HG03442 (cell line): ENCODE measurements at regions not wholly inside any gene's neighbourhood (a gene's known extent, or its start where the extent isn't known, plus 50 kb on each side); places are given as distances from the start of the nearest gene placed in this dataset.

Source experiments
- ATAC-seq: cut with Tn5 transposase; IDR thresholded peaks from one replicate; pipeline ENCODE4 v1.9.1; 2021; ENCODE audit warnings: mild to moderate bottlenecking, moderate library complexity; ENCODE audit not compliant: unreplicated experiment

DNA sequence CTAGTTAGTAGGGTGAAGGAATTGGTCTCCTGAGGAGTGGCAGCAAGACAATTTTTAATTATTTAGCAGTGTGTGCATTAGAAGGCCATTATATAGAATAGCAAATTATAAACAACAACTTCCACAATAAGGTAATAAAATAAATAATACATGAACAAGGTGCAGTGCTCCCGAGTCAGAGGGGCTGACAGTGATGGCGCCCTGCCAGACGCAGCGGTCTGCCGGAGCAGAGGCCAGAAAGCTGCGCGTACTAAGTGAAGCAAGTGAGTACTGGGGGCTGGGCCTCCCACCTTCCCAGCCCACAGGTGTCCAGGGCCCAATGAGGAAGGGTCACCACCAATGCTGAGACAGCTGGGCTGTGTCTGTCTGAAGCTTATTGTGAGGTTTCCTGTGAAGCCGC is 72.0 kb upstream of the VRK1 start:
- ATAC-seq: no peak

DNA sequence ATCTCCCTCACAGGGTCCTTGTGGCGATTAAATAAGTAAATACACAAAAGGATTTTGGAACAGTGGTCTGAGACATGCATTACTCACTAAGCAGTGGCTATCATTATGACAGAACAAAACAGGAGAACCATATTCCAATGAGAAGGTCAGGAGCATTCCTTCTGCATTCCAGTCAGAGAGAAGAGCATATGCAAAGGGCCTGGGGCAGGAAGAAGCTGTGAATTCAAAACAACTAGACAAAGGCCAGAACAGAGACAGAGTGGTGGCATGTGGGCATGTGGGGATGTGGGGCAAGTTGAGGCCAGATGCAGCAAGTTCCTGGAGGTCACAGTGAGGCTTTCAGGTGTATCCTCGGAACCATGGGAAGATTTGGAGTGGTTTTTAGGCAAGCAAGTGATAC is 70.1 kb upstream of the VRK1 start:
- no peak for ATAC-seq

DNA sequence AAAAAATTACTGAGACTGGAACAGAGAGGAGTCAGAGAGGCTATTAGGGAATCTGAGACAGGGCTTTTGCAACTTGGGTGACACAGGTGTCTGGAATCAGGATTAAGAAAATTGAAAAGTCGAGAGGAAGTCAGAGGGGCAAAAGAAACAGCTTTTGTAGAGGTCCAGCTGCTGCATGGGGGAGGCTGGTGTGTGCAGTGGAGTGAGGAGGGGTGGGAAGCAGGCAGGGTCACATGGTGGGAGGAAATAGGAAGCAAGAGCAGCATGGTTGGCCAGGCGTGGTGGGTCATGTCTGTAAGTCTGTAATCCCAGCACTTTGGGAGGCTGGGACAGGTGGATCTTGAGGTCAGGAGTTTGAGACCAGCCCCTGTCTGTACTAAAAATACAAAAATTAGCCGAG is 69.7 kb upstream of the VRK1 start:
- ATAC-seq: no peak

DNA sequence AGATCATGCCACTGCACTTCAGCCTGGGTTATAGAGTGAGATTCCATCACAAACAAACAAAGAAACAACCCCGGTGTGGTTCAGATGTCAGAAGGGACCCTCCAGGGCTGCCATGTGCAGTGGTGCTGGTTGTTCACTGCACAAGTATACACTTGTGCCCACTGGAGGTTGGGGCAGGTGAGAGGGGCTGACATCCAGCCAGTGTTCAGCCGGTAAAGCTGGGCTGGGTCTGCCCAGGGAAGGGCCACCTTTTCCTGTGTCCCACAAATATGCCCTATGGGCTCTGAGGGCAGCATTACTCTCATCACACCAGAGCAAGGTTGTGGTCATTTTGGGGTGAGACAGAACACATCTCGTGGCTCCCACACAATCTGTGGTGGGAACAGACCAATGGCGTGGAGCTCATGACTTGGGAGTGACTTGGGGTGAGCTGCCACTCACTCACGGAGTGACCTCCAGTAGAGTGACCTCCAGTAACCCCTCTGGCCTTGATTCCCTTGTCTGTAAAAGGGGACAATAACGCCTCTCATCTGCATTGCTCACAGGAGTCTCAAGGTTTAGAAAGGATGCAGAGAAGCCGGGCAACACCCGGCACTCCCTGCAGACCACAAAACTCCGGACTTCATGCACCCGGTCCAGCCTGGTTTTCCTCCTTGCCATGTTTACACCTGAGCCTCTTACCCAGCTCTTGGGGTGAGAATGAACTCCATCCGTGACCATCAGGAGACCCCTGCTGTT is 69.0 kb upstream of the VRK1 start:
- ATAC-seq: no peak

DNA sequence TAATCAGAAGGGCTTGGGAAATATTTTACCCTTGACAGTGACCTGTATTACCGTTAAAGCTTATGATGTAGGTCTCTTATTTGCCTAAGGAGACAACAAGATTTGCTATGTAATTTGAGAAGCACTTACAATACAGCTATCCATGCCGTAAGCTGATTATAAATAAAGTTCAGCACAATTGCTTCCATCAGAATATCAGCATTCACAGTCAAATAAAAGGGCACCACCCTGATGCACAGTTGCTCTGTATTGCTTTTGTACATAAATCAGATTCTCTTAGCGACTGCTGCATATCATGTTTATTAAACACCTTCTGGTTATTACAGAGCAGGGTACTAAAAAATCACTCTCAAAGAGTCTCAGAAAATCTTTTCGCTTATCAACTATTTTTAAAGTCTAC is 67.3 kb upstream of the VRK1 start:
- no peak for ATAC-seq

DNA sequence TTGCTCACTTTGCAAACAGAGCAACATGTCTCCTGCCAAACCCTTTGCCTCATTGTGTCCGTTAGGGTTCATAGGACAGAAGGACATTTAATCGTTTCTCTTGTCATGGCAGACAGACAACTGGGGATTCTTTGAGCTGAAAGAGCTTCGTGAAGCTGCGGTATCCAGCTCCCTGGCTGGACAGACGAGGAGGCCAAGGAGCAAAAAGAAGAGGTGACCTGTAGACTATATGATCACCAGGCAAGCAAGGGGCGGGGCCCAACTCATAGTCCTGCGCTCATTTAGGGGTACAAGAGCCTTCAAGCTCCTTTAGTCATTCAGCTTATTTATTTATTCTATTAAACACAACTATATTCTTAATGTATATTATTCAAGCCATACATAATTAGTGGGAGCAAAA is 66.8 kb upstream of the VRK1 start:
- ATAC-seq: no peak

DNA sequence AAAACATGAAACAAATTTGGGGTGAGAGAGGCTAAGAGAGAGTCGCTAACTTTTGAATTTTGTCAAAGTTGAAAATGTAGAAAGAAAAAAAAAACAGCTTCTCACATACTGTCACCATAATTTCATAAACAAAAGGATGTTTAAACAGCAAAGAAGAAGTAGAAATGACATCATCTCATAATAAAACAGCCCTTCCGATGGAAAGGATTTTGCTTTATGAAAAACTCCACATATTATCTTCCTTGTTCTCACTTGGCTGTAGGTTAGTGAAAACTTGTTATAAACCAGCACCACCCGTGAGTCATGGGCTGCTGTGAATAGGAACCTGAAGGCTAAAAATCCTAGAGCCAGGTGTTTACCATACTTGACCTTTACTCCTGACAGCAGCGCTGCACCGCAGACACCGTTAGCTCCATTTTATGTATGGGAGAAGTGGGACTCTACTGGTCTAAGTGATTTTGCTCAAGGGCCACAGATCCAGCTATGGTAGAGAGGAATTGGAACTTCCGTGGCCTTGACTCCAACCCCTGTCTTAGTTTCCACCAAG is 63.0 kb upstream of the VRK1 start:
- ATAC-seq: no peak

DNA sequence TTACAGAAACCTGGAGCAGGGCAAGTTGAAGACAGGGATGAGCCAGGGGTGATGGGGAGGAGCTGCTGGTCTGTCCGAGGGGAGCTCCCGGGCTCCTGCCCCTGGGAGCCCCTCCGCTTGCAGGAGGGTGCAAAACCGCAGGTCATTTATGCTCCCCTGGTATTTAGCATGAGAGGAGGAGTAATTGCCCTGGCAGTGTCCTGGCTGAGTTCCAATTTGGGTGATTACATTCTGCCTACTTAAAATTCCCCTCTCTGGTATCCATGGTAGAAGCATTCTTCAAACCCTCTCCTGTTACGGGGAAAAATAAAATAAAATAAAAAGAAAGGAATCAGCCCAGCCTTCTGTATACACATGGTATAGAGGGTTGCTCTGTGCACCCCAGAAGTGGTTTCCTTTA is 61.7 kb upstream of the VRK1 start:
- ATAC-seq: no peak

DNA sequence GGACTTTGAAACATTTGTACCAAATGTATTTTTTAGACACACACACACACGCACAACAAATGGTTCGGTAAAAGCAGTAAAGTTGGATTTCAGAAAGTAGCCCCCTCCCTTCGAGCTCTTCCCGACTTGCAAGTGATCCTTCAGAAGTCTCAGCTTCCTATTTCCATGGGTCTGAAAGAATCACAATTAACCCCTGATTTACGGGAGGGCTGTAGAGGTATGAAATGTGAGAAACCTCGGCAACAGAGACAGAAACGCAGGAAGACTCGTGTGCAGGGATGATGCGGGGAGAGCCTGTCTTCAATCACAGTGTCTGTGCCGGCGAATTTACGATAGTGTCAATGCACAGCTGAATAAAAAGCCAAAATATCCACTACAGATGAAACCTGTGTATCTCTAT is 60.7 kb upstream of the VRK1 start:
- ATAC-seq: no peak

DNA sequence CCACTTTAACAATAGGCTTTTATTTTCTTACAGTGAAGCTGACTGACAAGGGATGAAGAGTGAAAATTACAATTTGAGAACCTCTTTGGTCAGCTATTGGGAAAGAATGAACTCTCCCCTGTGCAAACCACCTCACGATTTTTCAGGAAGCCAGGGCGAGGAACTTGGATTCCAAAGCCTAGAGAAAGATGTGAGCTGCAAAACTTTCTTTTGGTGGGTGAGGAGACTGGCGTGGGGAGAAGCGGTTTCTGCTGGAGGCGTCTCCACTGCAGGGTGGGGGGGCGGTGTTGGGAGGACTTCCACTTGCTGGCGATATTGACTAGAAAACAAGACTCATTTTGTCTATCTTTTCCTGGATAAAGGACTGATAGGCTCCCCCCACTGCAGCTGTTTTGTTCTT is 59.3 kb upstream of the VRK1 start:
- ATAC-seq: no peak

DNA sequence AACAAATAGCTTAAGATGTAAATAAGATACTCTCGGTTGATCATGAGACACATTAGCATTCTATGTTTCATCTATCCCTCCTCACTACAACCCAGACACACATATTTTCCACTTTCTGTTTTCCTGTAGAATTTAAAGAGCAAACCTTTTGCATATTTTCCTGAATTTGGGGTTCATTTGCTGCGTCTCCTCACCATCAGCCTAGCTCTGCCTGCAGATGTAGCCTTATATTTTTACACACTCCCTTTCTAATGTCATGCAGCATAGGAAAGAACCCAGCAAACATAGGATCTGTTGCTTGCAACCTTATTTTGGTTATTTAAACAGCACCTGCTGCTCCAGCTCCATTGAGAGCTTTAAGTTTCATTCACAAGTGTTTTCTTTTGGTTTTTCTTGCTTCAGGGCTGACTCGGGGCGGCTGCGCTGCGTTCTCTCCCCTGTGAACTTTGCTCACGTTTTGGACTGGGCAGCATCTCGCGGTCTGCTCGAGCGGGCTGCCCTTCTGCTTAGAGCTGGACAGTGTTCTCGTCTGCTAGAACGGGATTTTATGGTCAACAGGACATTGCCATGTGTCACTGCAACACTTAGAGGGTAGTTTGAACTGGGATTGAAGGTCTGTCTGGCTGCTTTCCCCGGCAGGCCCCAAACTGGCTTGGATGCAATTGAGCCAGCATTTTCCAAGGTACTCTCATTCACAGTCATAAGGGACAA is 57.8 kb upstream of the VRK1 start:
- no peak for ATAC-seq

DNA sequence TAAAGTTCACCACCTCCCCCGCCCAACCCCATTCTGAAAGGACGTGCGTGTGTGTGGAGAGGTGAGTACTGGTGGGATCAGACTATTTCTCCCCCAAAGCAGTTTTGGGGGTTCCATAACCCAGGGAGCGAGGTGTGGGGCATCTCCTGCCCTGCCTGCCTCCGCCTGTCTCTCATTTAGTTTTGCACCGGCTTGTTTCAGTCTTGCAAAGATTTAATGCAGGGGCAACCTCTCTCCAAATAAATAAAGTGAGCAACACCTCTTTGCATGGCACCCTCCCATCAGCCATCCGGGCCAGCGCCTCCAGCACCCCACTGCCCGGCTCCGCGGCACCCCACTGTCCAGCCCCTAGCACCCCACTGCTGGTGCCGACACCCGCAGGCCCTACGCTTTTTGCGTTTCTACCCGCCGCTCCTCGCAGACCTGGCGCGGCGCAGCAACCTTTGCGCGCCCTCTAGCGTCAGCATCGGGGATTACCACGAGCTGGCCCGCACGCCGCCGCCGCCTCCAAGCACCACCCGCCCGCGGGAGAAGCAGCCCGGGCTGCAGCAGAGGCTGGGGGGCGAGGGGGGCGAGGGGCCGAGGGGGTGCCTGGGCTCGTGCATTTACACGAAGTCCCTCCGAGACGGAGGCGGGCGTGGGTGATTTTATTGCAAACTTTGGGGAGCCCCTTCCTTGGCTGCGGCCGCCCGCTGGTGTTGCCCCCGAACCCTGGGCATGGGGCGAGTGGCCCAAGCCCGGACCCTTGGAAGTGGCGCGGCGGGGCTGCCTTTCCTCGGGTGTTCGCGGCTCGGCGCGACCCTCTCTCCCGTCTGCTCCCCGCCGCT is 55.8 kb upstream of the VRK1 start:
- peak; percentile 73 for ATAC-seq

DNA sequence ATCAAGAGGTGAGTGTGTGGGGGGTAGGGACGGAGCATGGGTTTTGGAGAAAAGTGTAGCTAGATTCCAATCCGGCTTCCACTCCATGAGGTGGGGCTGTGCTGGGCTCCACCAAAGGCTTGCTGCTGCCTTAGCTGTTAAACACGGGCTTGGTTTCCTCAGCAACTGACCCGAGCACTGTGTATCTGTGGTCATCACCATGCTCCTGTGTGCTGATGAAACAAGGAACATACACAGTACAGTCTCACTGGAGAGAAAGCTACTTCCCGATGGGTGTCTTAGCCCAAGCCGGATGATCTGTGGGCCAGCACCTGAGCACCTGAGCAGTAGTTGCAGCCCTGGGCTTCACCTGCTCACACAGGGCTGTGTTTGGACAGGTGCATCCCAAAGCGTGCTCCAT is 52.9 kb upstream of the VRK1 start:
- no peak for ATAC-seq

DNA sequence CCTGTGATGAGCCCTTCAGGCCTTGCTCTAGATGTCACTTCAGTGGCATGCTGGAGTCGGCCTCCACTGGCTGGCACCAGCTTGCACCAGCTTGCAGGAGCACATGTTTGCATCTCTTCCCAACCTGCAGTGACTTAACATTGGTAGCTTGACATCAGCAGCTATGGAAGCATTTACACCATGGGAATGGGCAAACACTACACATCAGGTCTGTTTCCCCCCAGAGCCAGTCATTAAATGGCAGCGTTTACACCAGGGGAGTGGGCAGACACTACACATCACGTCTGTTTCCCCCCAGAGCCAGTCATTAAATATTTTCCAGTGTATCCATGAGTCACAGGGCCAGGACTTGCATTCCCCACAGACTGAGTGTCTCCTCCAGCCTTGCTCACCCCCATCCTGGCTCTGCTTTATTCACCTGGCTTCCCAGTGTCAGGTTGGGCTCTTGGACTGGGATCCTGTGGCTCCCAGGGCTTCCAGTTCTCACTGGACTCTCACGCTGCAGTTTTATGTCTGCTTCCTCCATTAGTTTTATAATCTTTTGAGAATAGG is 51.6 kb upstream of the VRK1 start:
- ATAC-seq: no peak

DNA sequence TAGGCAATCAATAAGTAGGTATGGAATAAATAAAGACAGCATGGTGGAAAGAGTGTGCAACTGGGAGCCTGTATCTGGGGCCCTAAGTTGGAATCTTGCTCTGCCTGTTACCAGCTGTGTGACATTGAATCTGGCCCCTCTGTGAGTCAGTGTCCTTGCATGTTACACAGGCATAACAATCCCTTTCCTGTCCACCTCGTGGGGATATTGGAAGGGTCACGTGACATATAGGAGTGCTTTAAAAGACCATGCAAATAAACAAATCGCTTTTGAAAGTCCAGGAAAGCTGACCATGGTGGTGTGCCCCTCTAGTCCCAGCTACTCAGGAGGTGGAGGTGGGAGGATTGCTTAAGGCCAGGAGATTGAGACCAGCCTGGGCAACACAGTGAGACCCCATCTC is 51.1 kb upstream of the VRK1 start:
- ATAC-seq: no peak

DNA sequence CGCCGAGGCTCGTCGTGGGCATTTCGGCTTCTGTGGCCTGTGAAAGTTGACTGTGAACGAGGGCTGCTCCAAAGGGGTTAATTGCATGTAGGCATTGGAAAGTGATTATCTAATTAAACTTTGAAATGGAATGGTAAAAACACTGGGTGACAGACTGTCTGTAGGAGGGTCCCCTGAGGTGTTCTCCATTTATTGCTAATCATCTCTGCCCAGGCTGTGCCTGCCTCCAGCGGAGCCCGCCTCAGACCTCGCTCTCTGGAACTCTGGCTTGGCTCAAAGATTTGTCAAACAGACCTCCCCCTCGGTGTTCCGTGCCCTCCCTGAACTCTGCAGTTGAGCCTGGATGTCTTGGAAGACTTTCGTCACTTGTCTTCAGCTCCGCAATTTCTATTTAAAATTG is 50.2 kb upstream of the VRK1 start:
- no peak for ATAC-seq
